B cell (primary cell): ENCODE measurements at regions not wholly inside any gene's neighbourhood (a gene's known extent, or its start where the extent isn't known, plus 50 kb on each side); places are given as distances from the start of the nearest gene placed in this dataset.

Experiments
- ATAC-seq: fragments of 200-7000 bp; cut with Tn5 transposase; one replicate; pipeline ENCODE4 v1.10.0; 2021; ENCODE audit warnings: low read depth, mild to moderate bottlenecking, moderate number of reproducible peaks, moderate library complexity
- CTCF ChIA-PET: fragments of 350-600 bp; sonication (Branson Sonifier 250); formaldehyde crosslinking; loops from one replicate; lab custom pipeline; 2021; ENCODE audit warnings: antibody characterized with exemption, inconsistent platforms; lab: Charles Lee
- POLR2A ChIA-PET: fragments of 350-600 bp; sonication (Branson Sonifier 250); formaldehyde crosslinking; loops from one replicate; lab custom pipeline; 2021; ENCODE audit warnings: antibody characterized with exemption; lab: Charles Lee
- DNase-seq: peaks from one replicate; pipeline ENCODE4 v3.0.0; 2013
- H2AFZ ChIP-seq: 2 replicates; pipeline ENCODE4 v1.6.1; 2012; ENCODE audit warnings: mild to moderate bottlenecking, low read depth, low read length; ENCODE audit not compliant: insufficient read depth, poor library complexity, severe bottlenecking
- H3K27ac ChIP-seq, 2 donors: 1 replicate in 1 of 2; 2 replicates in 1 of 2; pipeline ENCODE4 v1.5.1; 2012 to 2013; ENCODE audit warnings: low read length in 2 of 2, mild to moderate bottlenecking in 2 of 2, moderate library complexity in 1 of 2
- H3K27me3 ChIP-seq, 4 experiments: fragments of 200-600 bp in 1 of 4; sonication (generic) in 1 of 4; replicated peaks in 1 of 4; 1 replicate in 2 of 4; 2 replicates in 2 of 4; pipeline versions ENCODE4 v1.6.1 to v1.7.0; 2013 to 2016; ENCODE audit warnings: low read length in 3 of 4, mild to moderate bottlenecking in 2 of 4, mixed read lengths in 1 of 4, moderate library complexity in 1 of 4; ENCODE audit not compliant: insufficient read depth in 4 of 4, control insufficient read depth in 3 of 4; ENCODE audit errors: control extremely low read depth in 1 of 4
- H3K36me3 ChIP-seq, 2 experiments: replicated peaks in 1 of 2; 1 replicate in 1 of 2; 2 replicates in 1 of 2; pipeline versions ENCODE4 v1.6.1 to v1.7.1; 2013; ENCODE audit warnings: low read length in 1 of 2; ENCODE audit not compliant: insufficient read depth in 2 of 2, control insufficient read depth in 1 of 2; ENCODE audit errors: control extremely low read depth in 1 of 2, extremely low read depth in 1 of 2
- H3K4me1 ChIP-seq, 2 donors: fragments of 200-600 bp in 1 of 2; sonication (generic) in 1 of 2; 1 replicate in 1 of 2; 2 replicates in 1 of 2; pipeline versions ENCODE4 v1.5.1 to v1.6.1; 2013 to 2017; ENCODE audit warnings: low read length in 2 of 2; ENCODE audit not compliant: control insufficient read depth in 2 of 2, insufficient read depth in 2 of 2
- H3K4me2 ChIP-seq: replicated peaks from 2 replicates; pipeline ENCODE3; 2012; ENCODE audit warnings: mild to moderate bottlenecking, low read depth, low read length; ENCODE audit not compliant: poor library complexity, severe bottlenecking
- H3K4me3 ChIP-seq, 5 experiments: fragments of 200-600 bp in 1 of 5; sonication (generic) in 1 of 5; 1 replicate in 3 of 5; 2 replicates in 2 of 5; pipeline versions ENCODE4 v1.5.1 to v1.7.0; 2011 to 2016; ENCODE audit warnings: low read length in 4 of 5, mild to moderate bottlenecking in 4 of 5, low read depth in 2 of 5, control low read depth in 1 of 5, moderate library complexity in 1 of 5; ENCODE audit not compliant: insufficient read depth in 1 of 5; ENCODE audit errors: control extremely low read depth in 1 of 5, extremely low read depth in 1 of 5
- H3K79me2 ChIP-seq: fragments of 200-600 bp; sonication (generic); one replicate; pipeline ENCODE4 v1.6.0; 2016; ENCODE audit warnings: low read length; ENCODE audit not compliant: control insufficient read depth, insufficient read depth
- H3K9ac ChIP-seq: fragments of 200-600 bp; sonication (generic); 2 replicates; pipeline ENCODE4 v1.6.1; 2017; ENCODE audit warnings: mild to moderate bottlenecking, low read length, moderate library complexity
- H3K9me3 ChIP-seq, 3 donors: one replicate each; pipeline versions ENCODE4 v1.6.1 to v1.7.1; 2013; ENCODE audit warnings: low read length in 2 of 3; ENCODE audit not compliant: control insufficient read depth in 2 of 3, insufficient read depth in 1 of 3; ENCODE audit errors: control extremely low read depth in 1 of 3
- H4K20me1 ChIP-seq: 2 replicates; pipeline ENCODE4 v1.6.0; 2012; ENCODE audit warnings: mild to moderate bottlenecking, low read length; ENCODE audit not compliant: insufficient read depth, control insufficient read depth, poor library complexity, severe bottlenecking
- H3K27ac Mint-ChIP-seq: one replicate; pipeline ENCODE4 v1.8.0; 2021; ENCODE audit warnings: mixed read lengths
- H3K27me3 Mint-ChIP-seq: one replicate; pipeline ENCODE4 v1.8.0; 2021; ENCODE audit warnings: mixed read lengths
- H3K4me1 Mint-ChIP-seq: one replicate; pipeline ENCODE4 v1.8.0; 2021; ENCODE audit warnings: mixed read lengths
- H3K4me3 Mint-ChIP-seq: one replicate; pipeline ENCODE4 v1.8.0; 2021; ENCODE audit warnings: mixed read lengths
- H3K9me3 Mint-ChIP-seq: one replicate; pipeline ENCODE4 v1.8.0; 2022; ENCODE audit warnings: mixed read lengths; ENCODE audit not compliant: insufficient read depth
- EZH2 ChIP-seq: IDR thresholded peaks from 2 replicates; pipeline ENCODE4 v1.6.1; 2012; ENCODE audit warnings: borderline replicate concordance, low read depth, mild to moderate bottlenecking, moderate library complexity, low read length; ENCODE audit not compliant: insufficient read depth, poor library complexity, severe bottlenecking
- WGBS: methylation state at CpG from one replicate; pipeline ENCODE4 v1.1.5; 2013; ENCODE audit warnings: missing lambda C conversion rate; ENCODE audit not compliant: insufficient coverage; 5-methylcytosine and 5-hydroxymethylcytosine counted together
- intact Hi-C: fragments of 100-400 bp; cut with micrococcal nuclease; formaldehyde crosslinking; loops from one replicate; pipeline ENCODE4 v1.10.0; 2022
- TF ChIP-seq, protein P1 (sequence below): fragments of 200-600 bp; IDR thresholded peaks from one replicate; pipeline ENCODE4 v1.8.0; 2022; ENCODE audit warnings: antibody characterized with exemption, mild to moderate bottlenecking

DNA sequence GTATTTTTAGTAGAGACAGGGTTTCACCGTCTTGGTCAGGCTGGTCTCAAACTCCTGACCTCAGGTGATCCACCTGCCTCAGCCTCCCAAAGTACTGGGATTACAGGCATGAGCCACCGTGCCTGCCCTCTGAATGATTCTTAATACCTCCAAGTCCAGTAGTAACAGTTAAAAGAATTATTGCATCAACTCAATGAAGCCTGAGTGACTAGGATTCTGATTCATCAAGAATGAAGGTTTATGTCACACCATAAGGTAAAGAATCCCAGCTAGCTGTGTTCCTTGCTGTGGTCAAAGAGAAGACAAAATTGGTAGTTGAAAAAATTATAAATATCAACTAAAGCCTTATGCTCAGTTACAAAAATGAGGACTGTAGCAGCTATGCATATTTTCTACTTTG is 81.2 kb upstream of the ABCC4 start:
- no peak overlapping the region for H2AFZ ChIP-seq
- CTCF ChIA-PET = interaction anchor here (1.7 to 10.9 kb wide), 4 partner anchors 10 to 192 kb away, joined by 3 to 212 read pairs (median 22); no protein-coding TSS in a partner anchor
- no peaks in the 10 kb centered on the region for H3K36me3 ChIP-seq
- H3K4me1 ChIP-seq = peaks cover 0 to 14% of the 10 kb centered on the region in 2 donors
- no peaks in the 10 kb centered on the region for H4K20me1 ChIP-seq
- peaks cover 0 to 4% (median 0%) of the 10 kb centered on the region in 3 donors for H3K9me3 ChIP-seq
- H3K27me3 ChIP-seq = peaks cover 0 to 46% (median 23%) of the 10 kb centered on the region in 4 experiments
- POLR2A ChIA-PET = no interaction called here
- Mint-ChIP-seq H3K27ac (no peak overlapping the region), H3K27me3 (peaks cover 31% of the 10 kb centered on the region), H3K4me3 (no peak overlapping the region), H3K4me1 (peaks cover 12% of the 10 kb centered on the region), H3K9me3 (no peaks in the 10 kb centered on the region)
- H3K27ac ChIP-seq = no peak overlapping the region
- ATAC-seq = no peak
- H3K4me3 ChIP-seq = no peak overlapping the region
- no peak overlapping the region for H3K4me2 ChIP-seq
- no peak overlapping the region for H3K9ac ChIP-seq
- 100% methylated on average over 1 of the region's 2 CpGs for WGBS
- TF ChIP-seq, protein P1, sequence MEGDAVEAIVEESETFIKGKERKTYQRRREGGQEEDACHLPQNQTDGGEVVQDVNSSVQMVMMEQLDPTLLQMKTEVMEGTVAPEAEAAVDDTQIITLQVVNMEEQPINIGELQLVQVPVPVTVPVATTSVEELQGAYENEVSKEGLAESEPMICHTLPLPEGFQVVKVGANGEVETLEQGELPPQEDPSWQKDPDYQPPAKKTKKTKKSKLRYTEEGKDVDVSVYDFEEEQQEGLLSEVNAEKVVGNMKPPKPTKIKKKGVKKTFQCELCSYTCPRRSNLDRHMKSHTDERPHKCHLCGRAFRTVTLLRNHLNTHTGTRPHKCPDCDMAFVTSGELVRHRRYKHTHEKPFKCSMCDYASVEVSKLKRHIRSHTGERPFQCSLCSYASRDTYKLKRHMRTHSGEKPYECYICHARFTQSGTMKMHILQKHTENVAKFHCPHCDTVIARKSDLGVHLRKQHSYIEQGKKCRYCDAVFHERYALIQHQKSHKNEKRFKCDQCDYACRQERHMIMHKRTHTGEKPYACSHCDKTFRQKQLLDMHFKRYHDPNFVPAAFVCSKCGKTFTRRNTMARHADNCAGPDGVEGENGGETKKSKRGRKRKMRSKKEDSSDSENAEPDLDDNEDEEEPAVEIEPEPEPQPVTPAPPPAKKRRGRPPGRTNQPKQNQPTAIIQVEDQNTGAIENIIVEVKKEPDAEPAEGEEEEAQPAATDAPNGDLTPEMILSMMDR = no peak
- no peak for TF ChIP-seq EZH2
- no peaks in the 10 kb centered on the region for H3K79me2 ChIP-seq
- DNase-seq = no peak
- intact Hi-C loops = no loop called here

DNA sequence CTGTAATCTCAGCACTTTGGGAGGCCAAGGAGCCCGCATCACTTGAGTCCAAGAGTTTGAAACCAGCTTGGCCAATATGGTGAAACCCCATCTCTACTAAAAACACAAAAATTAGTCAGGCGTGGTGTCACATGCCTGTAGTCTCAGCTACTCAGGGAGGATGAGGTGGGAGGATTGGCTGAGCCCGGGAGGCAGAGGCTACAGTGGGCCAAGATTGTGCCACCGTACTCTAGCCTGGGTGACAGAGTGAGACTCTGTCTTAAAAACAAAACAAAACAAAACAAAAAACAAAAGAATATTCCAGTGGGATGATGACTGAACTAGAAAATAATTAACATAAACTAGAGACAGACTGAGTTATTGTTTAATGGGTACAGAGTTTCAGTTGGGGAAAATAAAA is 81.7 kb upstream of the ABCC4 start:
- H3K27me3 ChIP-seq = peaks cover 0 to 43% (median 25%) of the 10 kb centered on the region in 4 experiments
- Mint-ChIP-seq H3K27ac (no peak overlapping the region), H3K27me3 (peaks cover 34% of the 10 kb centered on the region), H3K4me1 (peaks cover 16% of the 10 kb centered on the region), H3K9me3 (no peaks in the 10 kb centered on the region), H3K4me3 (no peak overlapping the region)
- intact Hi-C loops = no loop called here
- peaks cover 5 to 19% of the 10 kb centered on the region in 2 donors for H3K4me1 ChIP-seq
- H3K9ac ChIP-seq = no peak overlapping the region
- H3K9me3 ChIP-seq = peaks cover 0 to 4% (median 0%) of the 10 kb centered on the region in 3 donors
- H3K4me2 ChIP-seq = no peak overlapping the region
- no peaks in the 10 kb centered on the region for H4K20me1 ChIP-seq
- H3K79me2 ChIP-seq = no peaks in the 10 kb centered on the region
- H3K4me3 ChIP-seq = no peak overlapping the region
- no peaks in the 10 kb centered on the region for H3K36me3 ChIP-seq
- DNase-seq = no peak
- TF ChIP-seq, protein P1 = no peak
- no peak overlapping the region for H2AFZ ChIP-seq
- WGBS = no CpG with 5 or more reads among the region's 4 CpGs
- ChIA-PET POLR2A (no interaction called here), CTCF (interaction anchor here (1.6 to 10.9 kb wide), 3 partner anchors 21 to 192 kb away, joined by 3 to 212 read pairs (median 11); no protein-coding TSS in a partner anchor)
- no peak overlapping the region for H3K27ac ChIP-seq
- ATAC-seq = no peak
